SH-SY5Y (cell line): ENCODE measurements at regions not wholly inside any gene's neighbourhood (a gene's known extent, or its start where the extent isn't known, plus 50 kb on each side); places are given as distances from the start of the nearest gene placed in this dataset.

Experiments used
- GATA2 ChIP-seq: IDR thresholded peaks from 2 replicates; pipeline ENCODE4 v1.6.1; 2011; ENCODE audit warnings: mild to moderate bottlenecking, low read depth, low read length
- GATA3 ChIP-seq: IDR thresholded peaks from 2 replicates; pipeline ENCODE4 v1.6.1; 2011; ENCODE audit warnings: low read depth, mild to moderate bottlenecking, low read length, moderate library complexity

DNA sequence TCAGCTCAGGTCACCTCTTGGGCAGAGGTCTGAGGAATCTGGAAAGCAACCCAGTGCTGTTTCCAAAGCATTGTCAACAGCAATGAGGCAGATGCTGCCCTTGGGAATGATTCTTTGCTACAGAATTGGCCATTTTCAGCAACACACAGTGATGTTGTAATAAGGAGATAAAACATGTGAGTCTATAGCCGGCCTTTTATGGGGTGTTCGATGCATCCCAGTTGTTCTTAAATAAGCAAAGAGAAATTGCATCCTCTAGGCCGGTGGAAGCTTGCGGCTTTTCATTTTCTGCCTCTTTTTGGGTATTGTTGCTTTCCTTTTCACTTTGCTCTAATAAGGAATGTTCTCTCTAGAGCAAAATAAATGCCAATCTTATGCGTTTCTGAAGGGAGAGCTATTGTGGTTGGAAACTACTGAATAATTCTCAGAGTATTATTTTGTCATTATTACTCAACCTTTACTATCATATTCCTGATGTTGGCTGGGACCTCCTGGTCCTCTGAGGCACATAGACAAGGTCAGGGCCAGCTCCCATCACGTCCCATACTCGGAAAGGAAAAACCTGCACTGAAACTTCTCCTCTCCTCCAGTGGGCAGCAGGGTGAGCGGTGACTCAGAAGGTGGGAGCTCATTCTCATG lies 214.2 kb downstream of the CDH26 start:
- no peak for TF ChIP-seq GATA3
- no peak for TF ChIP-seq GATA2
